B cell (primary cell): ENCODE measurements at regions not wholly inside any gene's neighbourhood (a gene's known extent, or its start where the extent isn't known, plus 50 kb on each side); places are given as distances from the start of the nearest gene placed in this dataset.

Experiments used
- ATAC-seq: fragments of 200-7000 bp; cut with Tn5 transposase; one replicate; pipeline ENCODE4 v1.10.0; 2021; ENCODE audit warnings: low read depth, mild to moderate bottlenecking, moderate number of reproducible peaks, moderate library complexity
- CTCF ChIA-PET: fragments of 350-600 bp; sonication (Branson Sonifier 250); formaldehyde crosslinking; loops from one replicate; lab custom pipeline; 2021; ENCODE audit warnings: antibody characterized with exemption, inconsistent platforms; lab: Charles Lee
- POLR2A ChIA-PET: fragments of 350-600 bp; sonication (Branson Sonifier 250); formaldehyde crosslinking; loops from one replicate; lab custom pipeline; 2021; ENCODE audit warnings: antibody characterized with exemption; lab: Charles Lee
- DNase-seq: peaks from one replicate; pipeline ENCODE4 v3.0.0; 2013
- H2AFZ ChIP-seq: 2 replicates; pipeline ENCODE4 v1.6.1; 2012; ENCODE audit warnings: mild to moderate bottlenecking, low read depth, low read length; ENCODE audit not compliant: insufficient read depth, poor library complexity, severe bottlenecking
- H3K27ac ChIP-seq, 2 donors: 1 replicate in 1 of 2; 2 replicates in 1 of 2; pipeline ENCODE4 v1.5.1; 2012 to 2013; ENCODE audit warnings: low read length in 2 of 2, mild to moderate bottlenecking in 2 of 2, moderate library complexity in 1 of 2
- H3K27me3 ChIP-seq, 4 experiments: fragments of 200-600 bp in 1 of 4; sonication (generic) in 1 of 4; replicated peaks in 1 of 4; 1 replicate in 2 of 4; 2 replicates in 2 of 4; pipeline versions ENCODE4 v1.6.1 to v1.7.0; 2013 to 2016; ENCODE audit warnings: low read length in 3 of 4, mild to moderate bottlenecking in 2 of 4, mixed read lengths in 1 of 4, moderate library complexity in 1 of 4; ENCODE audit not compliant: insufficient read depth in 4 of 4, control insufficient read depth in 3 of 4; ENCODE audit errors: control extremely low read depth in 1 of 4
- H3K36me3 ChIP-seq, 2 experiments: replicated peaks in 1 of 2; 1 replicate in 1 of 2; 2 replicates in 1 of 2; pipeline versions ENCODE4 v1.6.1 to v1.7.1; 2013; ENCODE audit warnings: low read length in 1 of 2; ENCODE audit not compliant: insufficient read depth in 2 of 2, control insufficient read depth in 1 of 2; ENCODE audit errors: control extremely low read depth in 1 of 2, extremely low read depth in 1 of 2
- H3K4me1 ChIP-seq, 2 donors: fragments of 200-600 bp in 1 of 2; sonication (generic) in 1 of 2; 1 replicate in 1 of 2; 2 replicates in 1 of 2; pipeline versions ENCODE4 v1.5.1 to v1.6.1; 2013 to 2017; ENCODE audit warnings: low read length in 2 of 2; ENCODE audit not compliant: control insufficient read depth in 2 of 2, insufficient read depth in 2 of 2
- H3K4me2 ChIP-seq: replicated peaks from 2 replicates; pipeline ENCODE3; 2012; ENCODE audit warnings: mild to moderate bottlenecking, low read depth, low read length; ENCODE audit not compliant: poor library complexity, severe bottlenecking
- H3K4me3 ChIP-seq, 5 experiments: fragments of 200-600 bp in 1 of 5; sonication (generic) in 1 of 5; 1 replicate in 3 of 5; 2 replicates in 2 of 5; pipeline versions ENCODE4 v1.5.1 to v1.7.0; 2011 to 2016; ENCODE audit warnings: low read length in 4 of 5, mild to moderate bottlenecking in 4 of 5, low read depth in 2 of 5, control low read depth in 1 of 5, moderate library complexity in 1 of 5; ENCODE audit not compliant: insufficient read depth in 1 of 5; ENCODE audit errors: control extremely low read depth in 1 of 5, extremely low read depth in 1 of 5
- H3K79me2 ChIP-seq: fragments of 200-600 bp; sonication (generic); one replicate; pipeline ENCODE4 v1.6.0; 2016; ENCODE audit warnings: low read length; ENCODE audit not compliant: control insufficient read depth, insufficient read depth
- H3K9ac ChIP-seq: fragments of 200-600 bp; sonication (generic); 2 replicates; pipeline ENCODE4 v1.6.1; 2017; ENCODE audit warnings: mild to moderate bottlenecking, low read length, moderate library complexity
- H3K9me3 ChIP-seq, 3 donors: one replicate each; pipeline versions ENCODE4 v1.6.1 to v1.7.1; 2013; ENCODE audit warnings: low read length in 2 of 3; ENCODE audit not compliant: control insufficient read depth in 2 of 3, insufficient read depth in 1 of 3; ENCODE audit errors: control extremely low read depth in 1 of 3
- H4K20me1 ChIP-seq: 2 replicates; pipeline ENCODE4 v1.6.0; 2012; ENCODE audit warnings: mild to moderate bottlenecking, low read length; ENCODE audit not compliant: insufficient read depth, control insufficient read depth, poor library complexity, severe bottlenecking
- H3K27ac Mint-ChIP-seq: one replicate; pipeline ENCODE4 v1.8.0; 2021; ENCODE audit warnings: mixed read lengths
- H3K27me3 Mint-ChIP-seq: one replicate; pipeline ENCODE4 v1.8.0; 2021; ENCODE audit warnings: mixed read lengths
- H3K4me1 Mint-ChIP-seq: one replicate; pipeline ENCODE4 v1.8.0; 2021; ENCODE audit warnings: mixed read lengths
- H3K4me3 Mint-ChIP-seq: one replicate; pipeline ENCODE4 v1.8.0; 2021; ENCODE audit warnings: mixed read lengths
- H3K9me3 Mint-ChIP-seq: one replicate; pipeline ENCODE4 v1.8.0; 2022; ENCODE audit warnings: mixed read lengths; ENCODE audit not compliant: insufficient read depth
- CTCF ChIP-seq: fragments of 200-600 bp; IDR thresholded peaks from one replicate; pipeline ENCODE4 v1.8.0; 2022; ENCODE audit warnings: antibody characterized with exemption, mild to moderate bottlenecking
- EZH2 ChIP-seq: IDR thresholded peaks from 2 replicates; pipeline ENCODE4 v1.6.1; 2012; ENCODE audit warnings: borderline replicate concordance, low read depth, mild to moderate bottlenecking, moderate library complexity, low read length; ENCODE audit not compliant: insufficient read depth, poor library complexity, severe bottlenecking
- WGBS: methylation state at CpG from one replicate; pipeline ENCODE4 v1.1.5; 2013; ENCODE audit warnings: missing lambda C conversion rate; ENCODE audit not compliant: insufficient coverage; 5-methylcytosine and 5-hydroxymethylcytosine counted together
- intact Hi-C: fragments of 100-400 bp; cut with micrococcal nuclease; formaldehyde crosslinking; loops from one replicate; pipeline ENCODE4 v1.10.0; 2022

- peaks cover 4% of the 10 kb centered on the region for H3K27me3 Mint-ChIP-seq
These were observed 74.9 kb downstream of the RHOB start for GRCh38 chr2:20521682-20522189.

More at GRCh38 chr2:20521682-20522189, 74.9 kb downstream of the RHOB start:
- intact Hi-C loops = no loop called here
- no peak for TF ChIP-seq EZH2
- no peak for TF ChIP-seq CTCF
- Histone ChIP-seq H3K36me3 (no peaks in the 10 kb centered on the region), H3K4me1 (peaks cover 15 to 17% of the 10 kb centered on the region in 2 donors), H3K27me3 (peaks cover 0 to 9% (median 0%) of the 10 kb centered on the region in 4 experiments), H3K4me3 (no peak overlapping the region), H3K79me2 (no peaks in the 10 kb centered on the region), H3K4me2 (no peak overlapping the region), H3K27ac (no peak overlapping the region), H4K20me1 (no peaks in the 10 kb centered on the region), H3K9me3 (no peaks in the 10 kb centered on the region), H3K9ac (no peak overlapping the region), H2AFZ (no peak overlapping the region)
- POLR2A ChIA-PET = no interaction called here
- Mint-ChIP-seq H3K4me3 (no peak overlapping the region), H3K9me3 (no peaks in the 10 kb centered on the region), H3K4me1 (peaks cover 28% of the 10 kb centered on the region), H3K27ac (no peak overlapping the region)
- WGBS = 86% methylated on average over 11 of the region's 11 CpGs
- no peak for ATAC-seq
- no peak for DNase-seq
- CTCF ChIA-PET = no interaction called here
